PFSK-1 (cell line): ENCODE measurements at regions not wholly inside any gene's neighbourhood (a gene's known extent, or its start where the extent isn't known, plus 50 kb on each side); places are given as distances from the start of the nearest gene placed in this dataset.

Experiments used
- FOXP2 ChIP-seq: optimal IDR thresholded peaks from 2 replicates; pipeline ENCODE3; 2011; ENCODE audit warnings: borderline replicate concordance, control low read depth, inconsistent platforms; ENCODE audit not compliant: insufficient read depth; ENCODE audit errors: extremely low read length, extremely low read depth
- POLR2AphosphoS5 ChIP-seq: IDR thresholded peaks from 2 replicates; pipeline ENCODE4 v1.6.1; 2012; ENCODE audit warnings: low read depth, mild to moderate bottlenecking, control low read depth, low read length, moderate library complexity
- SIN3A ChIP-seq: IDR thresholded peaks from 2 replicates; pipeline ENCODE4 v1.6.1; 2012; ENCODE audit warnings: mild to moderate bottlenecking, low read length, moderate library complexity, borderline replicate concordance; ENCODE audit not compliant: insufficient read depth
- TAF1 ChIP-seq: IDR thresholded peaks from 2 replicates; pipeline ENCODE4 v1.6.1; 2012; ENCODE audit warnings: low read length, control low read depth, borderline replicate concordance; ENCODE audit not compliant: insufficient read depth
- TF ChIP-seq, protein P1 (sequence below), 2 experiments: IDR thresholded peaks; 2 replicates each; pipeline versions ENCODE4 v1.6.1 to v1.8.0; 2011 to 2012; ENCODE audit warnings: low read depth in 2 of 2, low read length in 2 of 2, control low read depth in 1 of 2, inconsistent platforms in 1 of 2, mild to moderate bottlenecking in 1 of 2, moderate library complexity in 1 of 2; ENCODE audit not compliant: insufficient read depth in 1 of 2

- TF ChIP-seq, protein P1, sequence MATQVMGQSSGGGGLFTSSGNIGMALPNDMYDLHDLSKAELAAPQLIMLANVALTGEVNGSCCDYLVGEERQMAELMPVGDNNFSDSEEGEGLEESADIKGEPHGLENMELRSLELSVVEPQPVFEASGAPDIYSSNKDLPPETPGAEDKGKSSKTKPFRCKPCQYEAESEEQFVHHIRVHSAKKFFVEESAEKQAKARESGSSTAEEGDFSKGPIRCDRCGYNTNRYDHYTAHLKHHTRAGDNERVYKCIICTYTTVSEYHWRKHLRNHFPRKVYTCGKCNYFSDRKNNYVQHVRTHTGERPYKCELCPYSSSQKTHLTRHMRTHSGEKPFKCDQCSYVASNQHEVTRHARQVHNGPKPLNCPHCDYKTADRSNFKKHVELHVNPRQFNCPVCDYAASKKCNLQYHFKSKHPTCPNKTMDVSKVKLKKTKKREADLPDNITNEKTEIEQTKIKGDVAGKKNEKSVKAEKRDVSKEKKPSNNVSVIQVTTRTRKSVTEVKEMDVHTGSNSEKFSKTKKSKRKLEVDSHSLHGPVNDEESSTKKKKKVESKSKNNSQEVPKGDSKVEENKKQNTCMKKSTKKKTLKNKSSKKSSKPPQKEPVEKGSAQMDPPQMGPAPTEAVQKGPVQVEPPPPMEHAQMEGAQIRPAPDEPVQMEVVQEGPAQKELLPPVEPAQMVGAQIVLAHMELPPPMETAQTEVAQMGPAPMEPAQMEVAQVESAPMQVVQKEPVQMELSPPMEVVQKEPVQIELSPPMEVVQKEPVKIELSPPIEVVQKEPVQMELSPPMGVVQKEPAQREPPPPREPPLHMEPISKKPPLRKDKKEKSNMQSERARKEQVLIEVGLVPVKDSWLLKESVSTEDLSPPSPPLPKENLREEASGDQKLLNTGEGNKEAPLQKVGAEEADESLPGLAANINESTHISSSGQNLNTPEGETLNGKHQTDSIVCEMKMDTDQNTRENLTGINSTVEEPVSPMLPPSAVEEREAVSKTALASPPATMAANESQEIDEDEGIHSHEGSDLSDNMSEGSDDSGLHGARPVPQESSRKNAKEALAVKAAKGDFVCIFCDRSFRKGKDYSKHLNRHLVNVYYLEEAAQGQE (IDR thresholded peaks at IDR 0.05; ENCODE audit: insufficient read depth in 1 of 2, low read depth in 2 of 2, low read length in 2 of 2) = no peak
- TF ChIP-seq POLR2AphosphoS5 (no peak), TAF1 (no peak), FOXP2 (no peak), SIN3A (no peak)
Measured at GRCh38 chr11:79809487-79809886, 368.7 kb upstream of the TENM4 start.
